GM23248 (cell line): ENCODE measurements at regions not wholly inside any gene's neighbourhood (a gene's known extent, or its start where the extent isn't known, plus 50 kb on each side); places are given as distances from the start of the nearest gene placed in this dataset.

ENCODE experiments used
- DNase-seq: peaks from one replicate; pipeline ENCODE4 v3.0.0-alpha.2; 2015
- H2AFZ ChIP-seq: fragments of 200-600 bp; sonication (generic); 2 replicates; pipeline ENCODE4 v1.6.1; 2016; ENCODE audit warnings: antibody characterized with exemption
- H3F3A ChIP-seq: fragments of 200-600 bp; sonication (generic); 2 replicates; pipeline ENCODE4 v1.6.1; 2016; ENCODE audit warnings: mild to moderate bottlenecking, antibody characterized with exemption, mixed run types; ENCODE audit not compliant: insufficient read depth
- H3K27ac ChIP-seq: fragments of 200-600 bp; sonication (generic); 2 replicates; pipeline ENCODE4 v1.5.1; 2016; ENCODE audit warnings: mild to moderate bottlenecking
- H3K27me3 ChIP-seq: fragments of 200-600 bp; sonication (generic); replicated peaks from 2 replicates; pipeline ENCODE4 v1.6.1; 2016; ENCODE audit warnings: mild to moderate bottlenecking; ENCODE audit not compliant: insufficient read depth
- H3K36me3 ChIP-seq: fragments of 200-600 bp; sonication (generic); 2 replicates; pipeline ENCODE4 v1.6.1; 2016; ENCODE audit warnings: low read depth, mild to moderate bottlenecking
- H3K4me1 ChIP-seq: fragments of 200-600 bp; sonication (generic); 2 replicates; pipeline ENCODE4 v1.6.1; 2016; ENCODE audit warnings: mild to moderate bottlenecking; ENCODE audit not compliant: insufficient read depth
- H3K4me2 ChIP-seq: fragments of 200-600 bp; sonication (generic); one replicate; pipeline ENCODE4 v1.6.1; 2016; ENCODE audit warnings: mild to moderate bottlenecking; ENCODE audit not compliant: unreplicated experiment
- H3K4me3 ChIP-seq: fragments of 200-600 bp; sonication (generic); 2 replicates; pipeline ENCODE4 v1.5.1; 2016; ENCODE audit warnings: mild to moderate bottlenecking
- H3K79me2 ChIP-seq: fragments of 200-600 bp; sonication (generic); 2 replicates; pipeline ENCODE4 v1.6.1; 2016; ENCODE audit warnings: mild to moderate bottlenecking; ENCODE audit not compliant: insufficient read depth
- H3K9ac ChIP-seq: fragments of 200-600 bp; sonication (generic); 2 replicates; pipeline ENCODE4 v1.6.1; 2016; ENCODE audit warnings: mild to moderate bottlenecking
- H3K9me2 ChIP-seq: fragments of 200-600 bp; sonication (generic); 2 replicates; pipeline ENCODE4 v1.6.1; 2016; ENCODE audit warnings: mixed run types, mild to moderate bottlenecking, moderate library complexity; ENCODE audit not compliant: insufficient read depth
- H3K9me3 ChIP-seq: fragments of 200-600 bp; sonication (generic); one replicate; pipeline ENCODE4 v1.6.1; 2017; ENCODE audit warnings: low read depth
- H4K20me1 ChIP-seq: fragments of 200-600 bp; sonication (generic); 2 replicates; pipeline ENCODE4 v1.6.0; 2016; ENCODE audit not compliant: insufficient read depth
- EZH2 ChIP-seq: fragments of 200-600 bp; sonication (generic); IDR thresholded peaks from 2 replicates; pipeline ENCODE4 v1.6.1; 2018; ENCODE audit warnings: antibody characterized with exemption, mild to moderate bottlenecking; ENCODE audit not compliant: insufficient read depth, poor library complexity, severe bottlenecking
- EZH2phosphoT487 ChIP-seq: fragments of 200-600 bp; sonication (generic); IDR thresholded peaks from 2 replicates; pipeline ENCODE4 v1.6.1; 2018; ENCODE audit warnings: antibody characterized with exemption, moderate library complexity, mild to moderate bottlenecking, low read depth; ENCODE audit not compliant: insufficient read depth
- WGBS, 2 experiments: methylation state at CpG; one replicate each; pipeline ENCODE4 v1.1.6; 2015 to 2017; ENCODE audit warnings: low lambda C conversion rate in 2 of 2, low coverage in 1 of 2; ENCODE audit errors: missing lambda C conversion rate in 2 of 2; 5-methylcytosine and 5-hydroxymethylcytosine counted together
- in situ Hi-C: fragments of 300-500 bp; cut with MboI; formaldehyde crosslinking; loops from 2 replicates; pipeline ENCODE4 v1.15.0; 2020

DNA sequence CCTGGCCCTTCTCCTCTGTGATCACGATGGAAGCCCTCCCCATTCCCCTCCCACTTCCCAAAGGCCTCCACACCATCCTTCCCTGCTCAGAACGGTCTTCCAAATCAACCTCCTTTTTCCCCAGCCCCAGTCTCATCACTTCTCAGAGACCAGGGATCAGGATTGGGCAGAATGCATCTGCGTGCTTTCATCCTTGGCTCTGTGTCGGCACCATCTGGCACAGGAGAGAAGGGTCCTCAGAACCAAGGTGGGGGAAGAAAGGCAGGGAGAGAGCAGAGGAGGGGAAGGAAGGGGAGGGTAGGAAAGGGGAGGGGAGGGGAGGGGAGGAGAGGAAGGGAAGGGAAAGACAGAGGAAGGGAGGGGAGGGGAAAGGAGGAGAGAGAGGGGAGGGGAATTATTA, 52.4 kb upstream of the FICD start:
- Histone ChIP-seq H3K4me1 (no peaks in the 10 kb centered on the region), H3K27me3 (no peaks in the 10 kb centered on the region; the same call in 1 of the 2 replicates), H3K9me3 (no peaks in the 10 kb centered on the region), H3K79me2 (no peaks in the 10 kb centered on the region), H2AFZ (no peak overlapping the region), H3K27ac (no peak overlapping the region), H3K36me3 (no peaks in the 10 kb centered on the region), H3K4me2 (no peak overlapping the region), H3F3A (no peaks in the 10 kb centered on the region), H3K4me3 (no peak overlapping the region), H3K9me2 (no peaks in the 10 kb centered on the region), H4K20me1 (no peaks in the 10 kb centered on the region), H3K9ac (no peak overlapping the region)
- TF ChIP-seq EZH2phosphoT487, result no peak
- WGBS, 2 experiments, result 6 to 13% methylated on average over 4 of the region's 4 CpGs
- in situ Hi-C loops, result no loop called here
- DNase-seq, result no peak

DNA sequence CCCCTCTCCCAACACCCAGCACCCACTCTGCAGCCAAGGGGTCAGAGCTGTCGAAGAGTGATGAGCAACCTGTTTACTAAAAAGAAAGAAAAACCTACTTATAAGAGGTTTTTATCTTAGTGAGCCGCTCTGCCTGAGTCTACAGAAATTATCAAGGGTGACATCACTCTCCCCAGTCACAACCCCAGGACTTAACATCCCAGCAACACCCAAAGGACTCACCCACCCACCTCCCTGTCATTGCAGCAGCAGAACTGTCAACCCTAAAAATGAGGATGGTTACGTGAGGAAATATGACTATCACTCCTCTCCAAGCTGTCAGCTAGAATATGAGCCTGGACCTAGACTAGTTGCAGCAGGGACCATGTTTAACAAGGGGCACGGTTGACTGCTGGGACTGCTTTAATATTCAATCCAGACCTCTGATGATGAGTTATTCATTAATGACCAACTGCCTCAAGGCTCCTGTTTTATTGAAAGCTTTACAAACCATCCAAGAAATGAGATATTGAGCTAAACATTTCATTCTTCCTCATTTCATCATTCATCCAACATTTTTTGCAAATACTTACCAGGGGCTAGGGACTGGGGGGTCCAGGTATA, 53.9 kb upstream of the FICD start:
- H3F3A ChIP-seq, result no peaks in the 10 kb centered on the region
- 48 to 50% methylated on average over 4 of the region's 4 CpGs for WGBS, 2 experiments
- H3K4me2 ChIP-seq, result no peak overlapping the region
- H3K27ac ChIP-seq, result no peak overlapping the region
- H3K4me1 ChIP-seq, result no peaks in the 10 kb centered on the region
- no peaks in the 10 kb centered on the region for H3K36me3 ChIP-seq
- DNase-seq, result no peak
- no peak overlapping the region for H3K4me3 ChIP-seq
- H2AFZ ChIP-seq, result no peak overlapping the region
- H3K9me2 ChIP-seq, result no peaks in the 10 kb centered on the region
- TF ChIP-seq EZH2phosphoT487 (no peak), EZH2 (no peak)
- no peak overlapping the region for H3K9ac ChIP-seq
- no peaks in the 10 kb centered on the region for H3K9me3 ChIP-seq
- no peaks in the 10 kb centered on the region; the same call in 1 of the 2 replicates for H3K27me3 ChIP-seq
- H4K20me1 ChIP-seq, result no peaks in the 10 kb centered on the region
- no peaks in the 10 kb centered on the region for H3K79me2 ChIP-seq
- in situ Hi-C loops, result no loop called here

DNA sequence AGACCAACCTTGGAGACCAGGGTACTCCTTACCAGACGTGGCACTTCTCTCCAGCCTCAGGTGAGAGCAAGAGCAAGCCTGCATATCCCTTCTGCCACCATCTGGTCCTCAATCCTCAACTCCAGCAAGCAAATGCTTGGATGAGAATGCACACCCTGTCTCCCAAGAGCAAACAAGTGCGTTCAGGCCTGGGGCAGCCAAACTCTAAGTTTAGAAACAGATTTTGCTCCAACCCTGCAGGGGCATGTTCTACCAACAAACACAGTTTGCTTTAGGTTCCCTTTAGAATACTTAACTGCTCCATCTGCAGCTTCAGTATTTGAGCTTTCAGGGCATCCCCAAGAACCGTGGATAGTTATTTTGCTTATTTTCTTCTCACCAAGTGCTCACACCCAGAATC, 55.9 kb upstream of the FICD start:
- Histone ChIP-seq H3K4me2 (no peak overlapping the region), H3F3A (no peaks in the 10 kb centered on the region), H4K20me1 (no peaks in the 10 kb centered on the region), H3K27me3 (no peaks in the 10 kb centered on the region; the same call in none of the 2 replicates), H3K4me3 (no peak overlapping the region), H2AFZ (no peak overlapping the region), H3K9ac (no peak overlapping the region), H3K9me3 (no peaks in the 10 kb centered on the region), H3K4me1 (no peaks in the 10 kb centered on the region), H3K79me2 (no peaks in the 10 kb centered on the region), H3K27ac (no peak overlapping the region), H3K9me2 (no peaks in the 10 kb centered on the region), H3K36me3 (no peaks in the 10 kb centered on the region)
- TF ChIP-seq EZH2, result no peak
- TF ChIP-seq EZH2phosphoT487, result no peak
- WGBS, 2 experiments, result 6 to 7% methylated on average over 3 of the region's 3 CpGs
- in situ Hi-C loops, result no loop called here
- no peak for DNase-seq

DNA sequence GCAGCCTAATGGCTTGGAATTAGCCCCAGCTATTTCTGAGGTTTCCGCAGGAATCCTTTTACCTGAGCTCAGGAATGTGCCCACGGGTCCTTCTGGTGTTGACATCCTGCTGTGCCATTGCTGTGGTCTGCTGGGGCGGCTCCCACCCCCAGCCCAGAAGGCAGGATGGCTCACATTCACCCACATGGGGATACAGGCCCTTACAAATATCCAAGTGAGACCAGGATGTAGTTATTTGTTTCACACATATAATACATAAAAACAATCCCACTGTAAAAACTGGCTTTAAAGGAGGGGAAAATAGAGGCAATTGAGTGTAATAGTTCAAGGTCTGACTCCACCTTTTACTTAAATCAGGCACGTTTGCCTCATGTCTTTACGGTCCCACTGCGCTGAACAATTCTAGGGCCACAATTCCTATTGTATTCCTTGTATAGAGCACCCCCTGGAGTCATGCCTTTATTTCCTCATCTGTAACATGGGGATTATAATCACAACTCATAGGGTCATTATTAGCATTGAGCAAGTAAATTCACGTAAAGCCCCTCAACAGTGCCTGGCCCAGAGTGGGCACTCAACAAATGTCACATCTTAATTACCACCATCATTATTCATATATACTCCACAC, 57.2 kb upstream of the FICD start:
- H3K9me3 ChIP-seq, result no peaks in the 10 kb centered on the region

More for the DNA sequence above, 57.2 kb upstream of the FICD start:
- H3K9me2 ChIP-seq, result no peaks in the 10 kb centered on the region
- H4K20me1 ChIP-seq, result no peaks in the 10 kb centered on the region
- H3K4me2 ChIP-seq, result no peak overlapping the region
- H3K9ac ChIP-seq, result no peak overlapping the region
- no peak overlapping the region for H3K27ac ChIP-seq
- peak; percentile 42 for DNase-seq
- TF ChIP-seq EZH2phosphoT487 (no peak), EZH2 (no peak)
- H3F3A ChIP-seq, result no peaks in the 10 kb centered on the region
- H3K4me1 ChIP-seq, result no peaks in the 10 kb centered on the region
- H3K36me3 ChIP-seq, result no peaks in the 10 kb centered on the region
- H2AFZ ChIP-seq, result no peak overlapping the region
- 16 to 17% methylated on average over 7 of the region's 7 CpGs for WGBS, 2 experiments
- in situ Hi-C loops, result no loop called here
- H3K4me3 ChIP-seq, result no peak overlapping the region
- no peaks in the 10 kb centered on the region for H3K79me2 ChIP-seq
- H3K27me3 ChIP-seq, result peaks cover 13% of the 10 kb centered on the region
